OCI-LY3 (cell line): ENCODE measurements at regions not wholly inside any gene's neighbourhood (a gene's known extent, or its start where the extent isn't known, plus 50 kb on each side); places are given as distances from the start of the nearest gene placed in this dataset.

Experiments used
- H2AFZ ChIP-seq: fragments of 200-600, 300-600 bp; shearing (Covaris generic); 2 replicates; pipeline ENCODE4 v1.6.0; 2014; ENCODE audit warnings: antibody characterized with exemption, low read depth, low read length
- H3K27ac ChIP-seq: fragments of 200-600, 300-600 bp; sonication (generic); 2 replicates; pipeline ENCODE4 v1.5.1; 2014; ENCODE audit warnings: mild to moderate bottlenecking, low read length, moderate library complexity, mixed read lengths
- H3K27me3 ChIP-seq: fragments of 200-600, 300-600 bp; sonication (generic); 2 replicates; pipeline ENCODE4 v1.6.1; 2014; ENCODE audit warnings: low read depth, low read length, mixed read lengths
- H3K36me3 ChIP-seq: fragments of 200-600, 300-600 bp; sonication (generic); replicated peaks from 2 replicates; pipeline ENCODE3; 2014; ENCODE audit warnings: low read depth, low read length, mixed read lengths
- H3K4me1 ChIP-seq: fragments of 300-600, 200-600 bp; sonication (generic); 2 replicates; pipeline ENCODE4 v1.6.1; 2014; ENCODE audit warnings: low read length, mixed read lengths
- H3K4me2 ChIP-seq: fragments of 200-600, 300-600 bp; sonication (generic); 2 replicates; pipeline ENCODE4 v1.6.1; 2014; ENCODE audit warnings: low read length, mixed read lengths
- H3K4me3 ChIP-seq: fragments of 300-600, 200-600 bp; sonication (generic); 2 replicates; pipeline ENCODE4 v1.5.1; 2014; ENCODE audit warnings: antibody characterized with exemption, mild to moderate bottlenecking, low read length, moderate library complexity
- H3K79me2 ChIP-seq: fragments of 300-600, 200-600 bp; shearing (Covaris generic); 2 replicates; pipeline ENCODE4 v1.6.1; 2014; ENCODE audit warnings: mild to moderate bottlenecking, low read length, mixed read lengths
- H3K9ac ChIP-seq: fragments of 300-600, 200-600 bp; shearing (Covaris generic); 2 replicates; pipeline ENCODE4 v1.6.0; 2014; ENCODE audit warnings: mild to moderate bottlenecking, low read length, moderate library complexity
- H3K9me3 ChIP-seq: fragments of 200-600, 300-600 bp; shearing (Covaris generic); 2 replicates; pipeline ENCODE4 v1.6.1; 2014; ENCODE audit warnings: low read length, mixed read lengths; ENCODE audit not compliant: insufficient read depth
- H4K20me1 ChIP-seq: fragments of 200-600, 300-600 bp; sonication (generic); 2 replicates; pipeline ENCODE4 v1.6.1; 2016; ENCODE audit warnings: low read length, mixed read lengths; ENCODE audit not compliant: insufficient read depth
- CTCF ChIP-seq: fragments of 200-600, 300-600 bp; sonication (generic); IDR thresholded peaks from 2 replicates; pipeline ENCODE4 v1.5.1; 2014; ENCODE audit warnings: antibody characterized with exemption, low read length, low read depth
- EZH2phosphoT487 ChIP-seq: fragments of 200-600 bp; shearing (Covaris generic); IDR thresholded peaks from 2 replicates; pipeline ENCODE4 v1.6.1; 2018; ENCODE audit warnings: antibody characterized with exemption, mixed run types, low read depth

- no peaks in the 10 kb centered on the region for H3K79me2 ChIP-seq
- no peak overlapping the region for H3K9ac ChIP-seq
- no peaks in the 10 kb centered on the region for H3K36me3 ChIP-seq
- no peaks in the 10 kb centered on the region for H3K27me3 ChIP-seq
- H3K4me2 ChIP-seq: no peak overlapping the region
- H3K9me3 ChIP-seq: no peaks in the 10 kb centered on the region
- H2AFZ ChIP-seq: no peak overlapping the region
- no peaks in the 10 kb centered on the region for H4K20me1 ChIP-seq
- TF ChIP-seq EZH2phosphoT487 (no peak), CTCF (no peak)
- H3K4me1 ChIP-seq: no peaks in the 10 kb centered on the region
- no peak overlapping the region for H3K4me3 ChIP-seq
- H3K27ac ChIP-seq: no peak overlapping the region
These were observed 351.5 kb downstream of the KLF12 start for GRCh38 chr13:73782450-73783449.

GRCh38 chr13:73781384-73781783 is 352.8 kb downstream of the KLF12 start:
- no peak overlapping the region for H3K4me2 ChIP-seq
- H3K27me3 ChIP-seq: no peaks in the 10 kb centered on the region
- H4K20me1 ChIP-seq: no peaks in the 10 kb centered on the region
- no peak overlapping the region for H3K27ac ChIP-seq
- H2AFZ ChIP-seq: no peak overlapping the region
- TF ChIP-seq CTCF: no peak
- no peak for TF ChIP-seq EZH2phosphoT487
- H3K9me3 ChIP-seq: no peaks in the 10 kb centered on the region
- H3K4me1 ChIP-seq: no peaks in the 10 kb centered on the region
- no peaks in the 10 kb centered on the region for H3K36me3 ChIP-seq
- no peaks in the 10 kb centered on the region for H3K79me2 ChIP-seq
- H3K4me3 ChIP-seq: no peak overlapping the region
- H3K9ac ChIP-seq: no peak overlapping the region

GRCh38 chr13:73779881-73780280 is 354.3 kb downstream of the KLF12 start:
- no peaks in the 10 kb centered on the region for H3K27me3 ChIP-seq
- H3K27ac ChIP-seq: no peak overlapping the region
- H3K4me1 ChIP-seq: no peaks in the 10 kb centered on the region
- no peaks in the 10 kb centered on the region for H4K20me1 ChIP-seq
- H3K79me2 ChIP-seq: no peaks in the 10 kb centered on the region
- TF ChIP-seq CTCF (no peak), EZH2phosphoT487 (no peak)
- no peak overlapping the region for H3K4me2 ChIP-seq
- no peak overlapping the region for H2AFZ ChIP-seq
- no peaks in the 10 kb centered on the region for H3K9me3 ChIP-seq
- no peaks in the 10 kb centered on the region for H3K36me3 ChIP-seq
- H3K9ac ChIP-seq: no peak overlapping the region
- no peak overlapping the region for H3K4me3 ChIP-seq

GRCh38 chr13:73778242-73778864 is 355.9 kb downstream of the KLF12 start:
- Histone ChIP-seq H3K27ac (no peak overlapping the region), H3K27me3 (no peaks in the 10 kb centered on the region), H3K9ac (no peak overlapping the region), H3K36me3 (no peaks in the 10 kb centered on the region), H3K79me2 (no peaks in the 10 kb centered on the region), H4K20me1 (no peaks in the 10 kb centered on the region), H3K4me1 (no peaks in the 10 kb centered on the region), H3K4me3 (no peak overlapping the region), H3K9me3 (no peaks in the 10 kb centered on the region), H2AFZ (no peak overlapping the region), H3K4me2 (no peak overlapping the region)
- TF ChIP-seq CTCF (no peak), EZH2phosphoT487 (no peak)
